ENCODE measurements at regions not wholly inside any gene's neighbourhood (a gene's known extent, or its start where the extent isn't known, plus 50 kb on each side); places are given as distances from the start of the nearest gene placed in this dataset.

- Histone ChIP-seq H3K27ac (replicated peaks; ENCODE audit: low read length) (no peak overlapping the region), H3K4me1 (ENCODE audit: control insufficient read depth in 2 of 2, insufficient read depth in 1 of 2, low read depth in 1 of 2, low read length in 2 of 2) (peaks cover 4 to 25% of the 10 kb centered on the region in 2 donors), H3K9ac (ENCODE audit: low read depth, low read length, poor library complexity) (no peak overlapping the region), H4K8ac (ENCODE audit: low read depth, low read length) (no peak overlapping the region), H3K4me3 (ENCODE audit: low read length in 2 of 2) (no peak overlapping the region), H2AFZ (ENCODE audit: low read length) (no peak overlapping the region), H4K91ac (ENCODE audit: low read depth, low read length, poor library complexity) (no peak overlapping the region), H3K27me3 (ENCODE audit: control insufficient read depth in 3 of 3, insufficient read depth in 3 of 3, low read depth in 1 of 3, low read length in 3 of 3) (peaks cover 0 to 2% (median 0%) of the 10 kb centered on the region in 3 experiments), H2BK15ac (ENCODE audit: low read length) (no peak overlapping the region), H3K14ac (ENCODE audit: low read length) (no peak overlapping the region), H2BK5ac (ENCODE audit: low read length) (no peak overlapping the region), H3K4ac (ENCODE audit: low read length) (no peak overlapping the region), H3K4me2 (ENCODE audit: insufficient read depth, low read length, poor library complexity, severe bottlenecking) (no peak overlapping the region), H3K18ac (ENCODE audit: low read length) (no peak overlapping the region), H3K79me1 (ENCODE audit: low read depth, low read length) (no peaks in the 10 kb centered on the region), H3K9me3 (replicated peaks in 1 of 2; ENCODE audit: control insufficient read depth in 2 of 2, insufficient read depth in 1 of 2, low read depth in 1 of 2, low read length in 2 of 2) (no peaks in the 10 kb centered on the region), H2BK120ac (ENCODE audit: low read depth, low read length) (no peak overlapping the region), H3K23ac (ENCODE audit: low read depth, low read length, poor library complexity) (no peak overlapping the region), H2BK12ac (ENCODE audit: low read length) (no peak overlapping the region), H2AK5ac (ENCODE audit: low read depth, low read length) (no peak overlapping the region), H3K36me3 (replicated peaks in 1 of 2; ENCODE audit: control insufficient read depth in 2 of 2, insufficient read depth in 2 of 2, low read length in 2 of 2) (no peaks in the 10 kb centered on the region)
- DNase-seq (ENCODE audit: low spot score) = no peak
Observed at GRCh38 chr12:75818863-75819262, 212.7 kb downstream of the PHLDA1 start.

GRCh38 chr12:75816897-75817296, 214.7 kb downstream of the PHLDA1 start:
- peaks cover 9 to 42% of the 10 kb centered on the region in 2 donors for H3K4me1 ChIP-seq (ENCODE audit: control insufficient read depth in 2 of 2, insufficient read depth in 1 of 2, low read depth in 1 of 2, low read length in 2 of 2)

GRCh38 chr12:75815756-75816155, 215.8 kb downstream of the PHLDA1 start:
- Histone ChIP-seq H4K8ac (ENCODE audit: low read depth, low read length) (no peak overlapping the region), H3K23ac (ENCODE audit: low read depth, low read length, poor library complexity) (no peak overlapping the region), H3K4me3 (ENCODE audit: low read length in 2 of 2) (no peak overlapping the region), H3K4me1 (ENCODE audit: control insufficient read depth in 2 of 2, insufficient read depth in 1 of 2, low read depth in 1 of 2, low read length in 2 of 2) (peaks cover 9 to 43% of the 10 kb centered on the region in 2 donors), H3K79me1 (ENCODE audit: low read depth, low read length) (no peaks in the 10 kb centered on the region), H2BK15ac (ENCODE audit: low read length) (no peak overlapping the region), H4K91ac (ENCODE audit: low read depth, low read length, poor library complexity) (no peak overlapping the region), H3K4ac (ENCODE audit: low read length) (no peak overlapping the region), H2AFZ (ENCODE audit: low read length) (no peak overlapping the region), H3K9ac (ENCODE audit: low read depth, low read length, poor library complexity) (no peak overlapping the region), H2BK12ac (ENCODE audit: low read length) (no peak overlapping the region), H3K14ac (ENCODE audit: low read length) (no peak overlapping the region), H3K27ac (replicated peaks; ENCODE audit: low read length) (no peak overlapping the region), H3K9me3 (replicated peaks in 1 of 2; ENCODE audit: control insufficient read depth in 2 of 2, insufficient read depth in 1 of 2, low read depth in 1 of 2, low read length in 2 of 2) (no peaks in the 10 kb centered on the region), H3K4me2 (ENCODE audit: insufficient read depth, low read length, poor library complexity, severe bottlenecking) (no peak overlapping the region), H3K27me3 (ENCODE audit: control insufficient read depth in 3 of 3, insufficient read depth in 3 of 3, low read depth in 1 of 3, low read length in 3 of 3) (peaks cover 0 to 2% (median 0%) of the 10 kb centered on the region in 3 experiments), H2BK120ac (ENCODE audit: low read depth, low read length) (no peak overlapping the region), H3K18ac (ENCODE audit: low read length) (no peak overlapping the region), H2AK5ac (ENCODE audit: low read depth, low read length) (no peak overlapping the region), H2BK5ac (ENCODE audit: low read length) (no peak overlapping the region), H3K36me3 (replicated peaks in 1 of 2; ENCODE audit: control insufficient read depth in 2 of 2, insufficient read depth in 2 of 2, low read length in 2 of 2) (no peaks in the 10 kb centered on the region)
- WGBS, 2 donors (ENCODE audit: extremely low coverage in 2 of 2, insufficient read length in 2 of 2, insufficient replicate concordance in 1 of 2) = no CpG with 5 or more reads among the region's 1 CpG
- DNase-seq (ENCODE audit: low spot score) = no peak

More at GRCh38 chr12:75816897-75817296, 214.7 kb downstream of the PHLDA1 start:
- no peak overlapping the region for H3K4me3 ChIP-seq (ENCODE audit: low read length in 2 of 2)
- no peak overlapping the region for H4K91ac ChIP-seq (ENCODE audit: low read depth, low read length, poor library complexity)
- H3K36me3 ChIP-seq (replicated peaks in 1 of 2; ENCODE audit: control insufficient read depth in 2 of 2, insufficient read depth in 2 of 2, low read length in 2 of 2) = no peaks in the 10 kb centered on the region
- H2BK15ac ChIP-seq (ENCODE audit: low read length) = no peak overlapping the region
- no peak for DNase-seq (ENCODE audit: low spot score)
- WGBS, 2 donors (ENCODE audit: extremely low coverage in 2 of 2, insufficient read length in 2 of 2, insufficient replicate concordance in 1 of 2) = no CpG with 5 or more reads among the region's 1 CpG
- no peak overlapping the region for H3K27ac ChIP-seq (replicated peaks; ENCODE audit: low read length)
- H3K79me1 ChIP-seq (ENCODE audit: low read depth, low read length) = no peaks in the 10 kb centered on the region
- no peak overlapping the region for H2BK5ac ChIP-seq (ENCODE audit: low read length)
- H3K18ac ChIP-seq (ENCODE audit: low read length) = no peak overlapping the region
- no peak overlapping the region for H3K23ac ChIP-seq (ENCODE audit: low read depth, low read length, poor library complexity)
- H3K9ac ChIP-seq (ENCODE audit: low read depth, low read length, poor library complexity) = no peak overlapping the region
- H2BK12ac ChIP-seq (ENCODE audit: low read length) = no peak overlapping the region
- no peak overlapping the region for H2AK5ac ChIP-seq (ENCODE audit: low read depth, low read length)
- H2AFZ ChIP-seq (ENCODE audit: low read length) = no peak overlapping the region
- no peaks in the 10 kb centered on the region for H3K9me3 ChIP-seq (replicated peaks in 1 of 2; ENCODE audit: control insufficient read depth in 2 of 2, insufficient read depth in 1 of 2, low read depth in 1 of 2, low read length in 2 of 2)
- no peak overlapping the region for H3K14ac ChIP-seq (ENCODE audit: low read length)
- no peak overlapping the region for H3K4ac ChIP-seq (ENCODE audit: low read length)
- H3K27me3 ChIP-seq (ENCODE audit: control insufficient read depth in 3 of 3, insufficient read depth in 3 of 3, low read depth in 1 of 3, low read length in 3 of 3) = peaks cover 0 to 2% (median 0%) of the 10 kb centered on the region in 3 experiments
- no peak overlapping the region for H2BK120ac ChIP-seq (ENCODE audit: low read depth, low read length)
- no peak overlapping the region for H4K8ac ChIP-seq (ENCODE audit: low read depth, low read length)
- no peak overlapping the region for H3K4me2 ChIP-seq (ENCODE audit: insufficient read depth, low read length, poor library complexity, severe bottlenecking)

- Histone ChIP-seq H3K23ac (ENCODE audit: low read depth, low read length, poor library complexity) (no peak overlapping the region), H3K79me1 (ENCODE audit: low read depth, low read length) (no peaks in the 10 kb centered on the region), H3K18ac (ENCODE audit: low read length) (no peak overlapping the region), H3K4ac (ENCODE audit: low read length) (no peak overlapping the region), H2BK5ac (ENCODE audit: low read length) (no peak overlapping the region), H3K36me3 (replicated peaks in 1 of 2; ENCODE audit: control insufficient read depth in 2 of 2, insufficient read depth in 2 of 2, low read length in 2 of 2) (no peaks in the 10 kb centered on the region), H3K27ac (replicated peaks; ENCODE audit: low read length) (no peak overlapping the region), H4K8ac (ENCODE audit: low read depth, low read length) (no peak overlapping the region), H2BK15ac (ENCODE audit: low read length) (no peak overlapping the region), H3K4me2 (ENCODE audit: insufficient read depth, low read length, poor library complexity, severe bottlenecking) (no peak overlapping the region), H2AFZ (ENCODE audit: low read length) (no peak overlapping the region), H4K91ac (ENCODE audit: low read depth, low read length, poor library complexity) (no peak overlapping the region), H3K9ac (ENCODE audit: low read depth, low read length, poor library complexity) (no peak overlapping the region), H2BK12ac (ENCODE audit: low read length) (no peak overlapping the region), H3K9me3 (replicated peaks in 1 of 2; ENCODE audit: control insufficient read depth in 2 of 2, insufficient read depth in 1 of 2, low read depth in 1 of 2, low read length in 2 of 2) (no peaks in the 10 kb centered on the region), H3K27me3 (ENCODE audit: control insufficient read depth in 3 of 3, insufficient read depth in 3 of 3, low read depth in 1 of 3, low read length in 3 of 3) (peaks cover 0 to 2% (median 0%) of the 10 kb centered on the region in 3 experiments), H3K14ac (ENCODE audit: low read length) (no peak overlapping the region), H2AK5ac (ENCODE audit: low read depth, low read length) (no peak overlapping the region), H2BK120ac (ENCODE audit: low read depth, low read length) (no peak overlapping the region), H3K4me1 (ENCODE audit: control insufficient read depth in 2 of 2, insufficient read depth in 1 of 2, low read depth in 1 of 2, low read length in 2 of 2) (peaks cover 9 to 46% of the 10 kb centered on the region in 2 donors), H3K4me3 (ENCODE audit: low read length in 2 of 2) (no peak overlapping the region)
- DNase-seq (ENCODE audit: low spot score) = no peak
- no CpG with 5 or more reads among the region's 6 CpGs for WGBS, 2 donors (ENCODE audit: extremely low coverage in 2 of 2, insufficient read length in 2 of 2, insufficient replicate concordance in 1 of 2)
Observed at GRCh38 chr12:75814851-75815754, 216.5 kb downstream of the PHLDA1 start.

Measured in neuronal stem cell (in vitro differentiated cells).